Body of pancreas (tissue), 4 donors: ENCODE measurements at regions not wholly inside any gene's neighbourhood (a gene's known extent, or its start where the extent isn't known, plus 50 kb on each side); places are given as distances from the start of the nearest gene placed in this dataset.
A peak's percentile ranks its signal among the peaks of the same experiment; 100 is the strongest.

Experiments used
- ATAC-seq: fragments of 150-250 bp; one replicate; pipeline ENCODE4 v1.9.1; 2016
- DNase-seq, 4 donors: peaks; one replicate each; pipeline ENCODE4 v3.0.0-alpha.2; 2019
- H3K27ac ChIP-seq, 4 donors: fragments of 200-600 bp; sonication (generic); 1 replicate in 3 of 4; 2 replicates in 1 of 4; pipeline versions ENCODE4 v1.5.1 to v1.6.1; 2016 to 2019; ENCODE audit warnings: mild to moderate bottlenecking in 1 of 4, mixed read lengths in 1 of 4, moderate library complexity in 1 of 4
- H3K27me3 ChIP-seq, 2 donors: fragments of 200-600 bp; sonication (generic); one replicate each; pipeline ENCODE4 v1.6.0; 2016; ENCODE audit warnings: mild to moderate bottlenecking in 1 of 2
- H3K36me3 ChIP-seq, 2 donors: fragments of 200-600 bp; sonication (generic); replicated peaks in 1 of 2; 2 replicates each; pipeline ENCODE4 v1.5.1; 2016; ENCODE audit warnings: low read depth in 2 of 2; ENCODE audit not compliant: insufficient read depth in 1 of 2
- H3K4me1 ChIP-seq: fragments of 200-600 bp; sonication (generic); one replicate; pipeline ENCODE4 v1.6.0; 2016
- H3K4me3 ChIP-seq, 2 donors: fragments of 200-600 bp; sonication (generic); 1 replicate in 1 of 2; 2 replicates in 1 of 2; pipeline ENCODE4 v1.5.1; 2016 to 2019
- H3K9me3 ChIP-seq, 3 donors: fragments of 200-600 bp; sonication (generic); 1 replicate in 2 of 3; 2 replicates in 1 of 3; pipeline ENCODE4 v1.5.1; 2016
- POLR2A ChIP-seq, 3 donors: fragments of 450-650 bp; IDR thresholded peaks; one replicate each; pipeline ENCODE4 v1.6.1; 2016; ENCODE audit warnings: antibody characterized with exemption in 3 of 3, mild to moderate bottlenecking in 2 of 3
- WGBS, 2 donors: methylation state at CpG; one replicate each; pipeline ENCODE4 v1.1.5; 2017; 5-methylcytosine and 5-hydroxymethylcytosine counted together
- intact Hi-C: fragments of 100-400 bp; cut with DNase I; formaldehyde crosslinking; loops from one replicate; pipeline ENCODE4 v1.15.1; 2023
- TF ChIP-seq, protein P1 (sequence below), 7 experiments: fragments of 450-650 bp in 4 of 7; fragments of 200-600 bp in 3 of 7; sonication (generic) in 3 of 7; IDR thresholded peaks; one replicate each; pipeline ENCODE4 v1.5.1; 2016 to 2019; ENCODE audit warnings: antibody characterized with exemption in 7 of 7

DNA sequence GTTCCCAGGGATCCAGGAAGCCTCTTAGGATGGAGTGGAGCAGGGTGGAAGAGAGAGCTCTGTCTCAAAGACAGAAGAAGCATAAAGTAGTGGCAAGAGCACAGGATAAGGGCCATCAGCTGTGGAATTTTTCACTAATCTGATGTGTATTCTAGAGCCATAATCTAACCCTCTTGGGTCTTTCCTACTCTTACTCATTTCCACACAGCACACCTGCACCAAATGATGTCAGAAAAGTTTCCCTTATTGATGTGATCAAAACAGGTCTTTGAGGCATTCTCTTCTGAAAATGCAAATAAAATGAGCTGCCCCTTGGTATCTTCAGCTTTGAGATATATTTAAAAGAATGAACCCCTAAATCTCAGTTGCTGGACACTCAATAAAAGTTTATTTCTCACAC, 415.1 kb upstream of the CHST9 start:
- ATAC-seq (no peak), DNase-seq (no peak)
- intact Hi-C loops = no loop called here
- H3K27ac ChIP-seq = no peak overlapping the region
- H3K4me1 ChIP-seq = peaks cover 9% of the 10 kb centered on the region
- no peak for TF ChIP-seq POLR2A (IDR thresholded peaks at IDR 0.05)
- TF ChIP-seq, protein P1, sequence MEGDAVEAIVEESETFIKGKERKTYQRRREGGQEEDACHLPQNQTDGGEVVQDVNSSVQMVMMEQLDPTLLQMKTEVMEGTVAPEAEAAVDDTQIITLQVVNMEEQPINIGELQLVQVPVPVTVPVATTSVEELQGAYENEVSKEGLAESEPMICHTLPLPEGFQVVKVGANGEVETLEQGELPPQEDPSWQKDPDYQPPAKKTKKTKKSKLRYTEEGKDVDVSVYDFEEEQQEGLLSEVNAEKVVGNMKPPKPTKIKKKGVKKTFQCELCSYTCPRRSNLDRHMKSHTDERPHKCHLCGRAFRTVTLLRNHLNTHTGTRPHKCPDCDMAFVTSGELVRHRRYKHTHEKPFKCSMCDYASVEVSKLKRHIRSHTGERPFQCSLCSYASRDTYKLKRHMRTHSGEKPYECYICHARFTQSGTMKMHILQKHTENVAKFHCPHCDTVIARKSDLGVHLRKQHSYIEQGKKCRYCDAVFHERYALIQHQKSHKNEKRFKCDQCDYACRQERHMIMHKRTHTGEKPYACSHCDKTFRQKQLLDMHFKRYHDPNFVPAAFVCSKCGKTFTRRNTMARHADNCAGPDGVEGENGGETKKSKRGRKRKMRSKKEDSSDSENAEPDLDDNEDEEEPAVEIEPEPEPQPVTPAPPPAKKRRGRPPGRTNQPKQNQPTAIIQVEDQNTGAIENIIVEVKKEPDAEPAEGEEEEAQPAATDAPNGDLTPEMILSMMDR (IDR thresholded peaks at IDR 0.05) = no peak
- H3K27me3 ChIP-seq = no peaks in the 10 kb centered on the region
- H3K9me3 ChIP-seq = no peaks in the 10 kb centered on the region
- H3K4me3 ChIP-seq = no peak overlapping the region
- no peaks in the 10 kb centered on the region for H3K36me3 ChIP-seq

GRCh38 chr18:27599202-27599829, 414.2 kb upstream of the CHST9 start:
- peak; percentile 51 to 65 (median 52) for DNase-seq
- no peak overlapping the region for H3K4me3 ChIP-seq
- TF ChIP-seq, protein P1 (IDR thresholded peaks at IDR 0.05) = peak; percentile 63 to 89 (median 80)
- TF ChIP-seq POLR2A (IDR thresholded peaks at IDR 0.05) = no peak
- ATAC-seq = no peak
- no peak overlapping the region for H3K27ac ChIP-seq
- no peaks in the 10 kb centered on the region for H3K36me3 ChIP-seq
- H3K27me3 ChIP-seq = no peaks in the 10 kb centered on the region
- H3K4me1 ChIP-seq = no peaks in the 10 kb centered on the region
- 64 to 67% methylated on average over 1 of the region's 1 CpG for WGBS, 2 donors
- intact Hi-C loops = no loop called here
- no peaks in the 10 kb centered on the region for H3K9me3 ChIP-seq

DNA sequence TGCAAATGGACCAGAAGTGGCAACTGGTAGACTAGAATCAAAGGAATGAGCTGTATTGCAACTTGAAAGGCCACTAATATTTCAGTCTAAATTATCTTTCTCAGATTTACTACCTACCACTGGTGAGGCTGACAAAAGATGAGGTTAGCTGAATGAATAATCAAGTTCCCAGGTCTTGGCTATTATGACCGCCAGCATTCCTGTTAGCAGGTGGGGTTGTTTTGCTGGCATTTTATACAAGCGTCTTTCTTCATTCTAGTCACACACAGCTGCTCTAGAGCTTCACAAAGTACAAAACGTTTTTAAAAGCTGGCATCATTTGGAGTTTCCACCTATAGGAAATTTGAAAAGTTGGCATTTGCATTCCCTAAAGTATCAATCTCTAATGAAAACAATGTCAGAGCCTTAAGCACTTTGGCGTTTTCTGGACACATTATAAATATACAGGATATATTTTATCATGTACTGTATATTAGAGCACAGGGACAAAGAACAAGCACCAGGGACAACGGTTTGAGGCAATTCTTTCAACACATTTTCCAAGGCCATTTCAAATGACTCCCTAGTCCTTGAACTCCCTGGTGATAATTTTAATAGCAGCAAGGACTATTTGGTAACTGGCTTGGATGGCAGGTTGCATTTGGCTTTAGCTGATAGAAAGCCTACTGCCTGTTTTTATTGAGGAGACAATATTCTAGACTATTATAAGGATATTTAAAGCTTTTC, 410.2 kb upstream of the CHST9 start:
- 44% methylated on average over 5 of the region's 5 CpGs for WGBS, 2 donors
- Histone ChIP-seq H3K36me3 (no peaks in the 10 kb centered on the region), H3K27ac (no peak overlapping the region), H3K4me3 (no peak overlapping the region), H3K27me3 (no peaks in the 10 kb centered on the region), H3K9me3 (no peaks in the 10 kb centered on the region), H3K4me1 (no peaks in the 10 kb centered on the region)
- TF ChIP-seq POLR2A (IDR thresholded peaks at IDR 0.05) = no peak
- TF ChIP-seq, protein P1 (IDR thresholded peaks at IDR 0.05) = no peak
- DNase-seq (no peak), ATAC-seq (no peak)
- intact Hi-C loops = no loop called here

DNA sequence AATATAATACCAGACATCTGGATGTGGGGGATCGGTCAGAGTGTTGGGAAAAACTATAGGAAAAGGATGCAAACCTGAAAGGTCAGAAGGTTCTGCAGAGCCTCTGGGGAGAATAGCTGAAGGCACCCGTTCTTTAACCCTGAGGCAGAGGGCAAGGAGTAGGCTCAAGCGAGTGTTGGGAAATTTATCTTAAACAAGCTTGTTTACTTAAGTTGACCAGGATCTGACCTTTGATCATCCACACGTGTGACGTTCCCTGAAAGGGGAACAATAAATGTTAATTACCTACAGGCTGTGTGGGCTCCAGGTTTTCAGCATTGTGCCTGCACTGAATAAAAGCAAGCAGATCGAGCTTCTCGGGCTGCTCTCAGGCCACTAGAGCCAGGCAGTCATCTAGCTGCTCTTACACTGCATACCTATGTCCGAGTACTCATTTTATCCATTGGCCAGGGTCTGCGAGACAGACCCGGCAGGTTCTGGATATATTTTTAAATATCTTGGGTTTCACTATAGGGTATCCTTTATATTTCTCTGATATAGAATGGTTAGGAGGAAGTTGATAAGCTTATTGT, 400.6 kb upstream of the CHST9 start:
- ATAC-seq (no peak), DNase-seq (peak in 2 of 4 donors; percentile 5 to 7)
- Histone ChIP-seq H3K36me3 (no peaks in the 10 kb centered on the region), H3K27me3 (no peaks in the 10 kb centered on the region), H3K4me1 (peaks cover 7% of the 10 kb centered on the region), H3K27ac (no peak overlapping the region), H3K4me3 (no peak overlapping the region), H3K9me3 (no peaks in the 10 kb centered on the region)
- intact Hi-C loops = no loop called here
- WGBS, 2 donors = 31% methylated on average over 10 of the region's 10 CpGs
- no peak for TF ChIP-seq POLR2A (IDR thresholded peaks at IDR 0.05)
- TF ChIP-seq, protein P1 (IDR thresholded peaks at IDR 0.05) = no peak
